HCT116 (cell line): ENCODE measurements at regions not wholly inside any gene's neighbourhood (a gene's known extent, or its start where the extent isn't known, plus 50 kb on each side); places are given as distances from the start of the nearest gene placed in this dataset.

Experiments
- ATAC-seq: fragments of 200-7000 bp; cut with Tn5 transposase; 2 replicates; pipeline ENCODE4 v1.9.1; 2020; ENCODE audit warnings: mild to moderate bottlenecking, moderate library complexity
- BruUV-seq: library from RNA; stranded (reverse); fragments of 400-500 nt; replicated peaks from 2 replicates; lab custom pipeline; 2021; lab: Mats Ljungman, UMichigan
- CTCF ChIA-PET: fragments of 300-600 bp; sonication (Branson Sonifier 250); formaldehyde crosslinking; loops from one replicate; lab custom pipeline; 2021; ENCODE audit warnings: antibody characterized with exemption; lab: Charles Lee
- POLR2A ChIA-PET: fragments of 300-600, 350-600 bp; sonication (Branson Sonifier 250); formaldehyde crosslinking; loops from one replicate; lab custom pipeline; 2021; ENCODE audit warnings: antibody characterized with exemption; lab: Charles Lee
- RAD21 ChIA-PET, 2 experiments: fragments of 300-600 bp; sonication (Branson Sonifier 250); formaldehyde crosslinking; loops; one replicate each; lab custom pipeline; 2023; ENCODE audit warnings: low total read pairs in 2 of 2; ENCODE audit not compliant: uncharacterized antibody in 2 of 2, unreplicated experiment in 2 of 2, low non-redundant PET in 1 of 2; lab: Charles Lee
- DNase-seq: peaks from one replicate; pipeline ENCODE4 v3.0.0-alpha.2; 2010; ENCODE audit warnings: low read depth, low spot score
- H2AFZ ChIP-seq: fragments of 200-600 bp; shearing (Covaris generic), sonication (generic); 2 replicates; pipeline ENCODE4 v1.6.1; 2017; ENCODE audit warnings: low read depth, mixed run types, mixed read lengths, antibody characterized with exemption, low read length; ENCODE audit not compliant: poor library complexity, severe bottlenecking
- H3K27ac ChIP-seq: 2 replicates; pipeline ENCODE4 v1.5.1; 2012; ENCODE audit warnings: low read depth, low read length
- H3K27me3 ChIP-seq: fragments of 200-600 bp; sonication (generic); 2 replicates; pipeline ENCODE4 v1.6.1; 2016; ENCODE audit warnings: mixed run types, low read length, mixed read lengths; ENCODE audit not compliant: insufficient read depth
- H3K36me3 ChIP-seq, 2 experiments: fragments of 200-500 bp in 1 of 2; fragments of 200-600 bp in 1 of 2; sonication (Bioruptor generic) in 1 of 2; sonication (generic) in 1 of 2; 2 replicates each; pipeline versions ENCODE4 v1.5.1 to v1.6.1; 2014 to 2016; ENCODE audit warnings: low read length in 2 of 2, inconsistent platforms in 1 of 2, mixed read lengths in 1 of 2, mixed run types in 1 of 2; ENCODE audit not compliant: insufficient read depth in 2 of 2, control insufficient read depth in 1 of 2
- H3K4me1 ChIP-seq, 2 experiments: fragments of 200-600 bp in 1 of 2; sonication (generic) in 1 of 2; 2 replicates each; pipeline versions ENCODE4 v1.5.1 to v1.6.1; 2012 to 2017; ENCODE audit warnings: low read length in 2 of 2, inconsistent platforms in 1 of 2, mild to moderate bottlenecking in 1 of 2, mixed read lengths in 1 of 2, mixed run types in 1 of 2, moderate library complexity in 1 of 2; ENCODE audit not compliant: insufficient read depth in 2 of 2, control insufficient read depth in 1 of 2
- H3K4me2 ChIP-seq: fragments of 200-600 bp; sonication (generic); 2 replicates; pipeline ENCODE4 v1.6.1; 2017; ENCODE audit warnings: mixed run types, low read length, mixed read lengths
- H3K4me3 ChIP-seq, 2 experiments: fragments of 200-600 bp in 1 of 2; sonication (generic) in 1 of 2; replicated peaks in 1 of 2; 2 replicates each; pipeline ENCODE4 v1.5.1; 2011 to 2016; ENCODE audit warnings: low read length in 2 of 2, control low read depth in 1 of 2, low read depth in 1 of 2, mild to moderate bottlenecking in 1 of 2, mixed read lengths in 1 of 2, mixed run types in 1 of 2
- H3K79me2 ChIP-seq: fragments of 200-600 bp; sonication (generic); 2 replicates; pipeline ENCODE4 v1.6.1; 2017; ENCODE audit warnings: mild to moderate bottlenecking, mixed run types, low read length, moderate library complexity, mixed read lengths; ENCODE audit not compliant: insufficient read depth
- H3K9ac ChIP-seq: fragments of 200-600 bp; sonication (generic); 2 replicates; pipeline ENCODE4 v1.6.1; 2016; ENCODE audit warnings: low read length, mixed read lengths
- H3K9me2 ChIP-seq: fragments of 200-600 bp; sonication (generic), shearing (Covaris generic); 2 replicates; pipeline ENCODE4 v1.6.1; 2017; ENCODE audit warnings: mixed run types, mild to moderate bottlenecking, moderate library complexity; ENCODE audit not compliant: insufficient read depth
- H3K9me3 ChIP-seq, 2 experiments: fragments of 200-500 bp in 1 of 2; fragments of 200-600 bp in 1 of 2; sonication (Bioruptor generic) in 1 of 2; sonication (generic) in 1 of 2; 2 replicates each; pipeline ENCODE4 v1.6.1; 2014 to 2017; ENCODE audit warnings: low read length in 2 of 2, mixed read lengths in 2 of 2, inconsistent platforms in 1 of 2, low read depth in 1 of 2, mild to moderate bottlenecking in 1 of 2, mixed run types in 1 of 2, moderate library complexity in 1 of 2; ENCODE audit not compliant: control insufficient read depth in 1 of 2, insufficient read depth in 1 of 2
- H4K20me1 ChIP-seq: fragments of 200-600 bp; sonication (generic), shearing (Covaris generic); 2 replicates; pipeline ENCODE4 v1.6.1; 2017; ENCODE audit warnings: mixed run types, mild to moderate bottlenecking, moderate library complexity; ENCODE audit not compliant: insufficient read depth
- CBX3 ChIP-seq: IDR thresholded peaks from 2 replicates; pipeline ENCODE4 v1.6.1; 2012; ENCODE audit warnings: low read depth
- CEBPB ChIP-seq: IDR thresholded peaks from 2 replicates; pipeline ENCODE4 v1.6.1; 2012; ENCODE audit warnings: low read depth
- EGR1 ChIP-seq: IDR thresholded peaks from 2 replicates; pipeline ENCODE4 v1.6.1; 2012; ENCODE audit warnings: low read depth
- ELF1 ChIP-seq: IDR thresholded peaks from 2 replicates; pipeline ENCODE4 v1.6.1; 2012; ENCODE audit warnings: low read depth, borderline replicate concordance
- EZH2 ChIP-seq: fragments of 200-600 bp; sonication (generic); IDR thresholded peaks from 2 replicates; pipeline ENCODE4 v1.6.1; 2017; ENCODE audit warnings: antibody characterized with exemption, mixed run types
- EZH2phosphoT487 ChIP-seq: fragments of 200-600 bp; IDR thresholded peaks from 2 replicates; pipeline ENCODE4 v1.6.1; 2018; ENCODE audit warnings: antibody characterized with exemption, borderline replicate concordance
- FOSL1 ChIP-seq: IDR thresholded peaks from 2 replicates; pipeline ENCODE4 v1.6.1; 2012; ENCODE audit warnings: low read depth
- JUND ChIP-seq: IDR thresholded peaks from 2 replicates; pipeline ENCODE4 v1.6.1; 2012
- POLR2A ChIP-seq: IDR thresholded peaks from 2 replicates; pipeline ENCODE4 v1.7.0; 2011; ENCODE audit warnings: borderline replicate concordance; ENCODE audit not compliant: insufficient read depth, insufficient read length; ENCODE audit errors: extremely low read depth
- SP1 ChIP-seq: IDR thresholded peaks from 2 replicates; pipeline ENCODE4 v1.6.1; 2012; ENCODE audit warnings: low read depth
- SRF ChIP-seq: IDR thresholded peaks from 2 replicates; pipeline ENCODE4 v1.6.1; 2012; ENCODE audit warnings: low read depth
- TCF7L2 ChIP-seq: IDR thresholded peaks from 2 replicates; pipeline ENCODE4 v1.7.0; 2011; ENCODE audit warnings: borderline replicate concordance, inconsistent platforms; ENCODE audit not compliant: insufficient read depth, insufficient read length; ENCODE audit errors: extremely low read depth
- YY1 ChIP-seq: IDR thresholded peaks from 2 replicates; pipeline ENCODE4 v1.6.1; 2011; ENCODE audit warnings: low read length, low read depth, moderate library complexity, mild to moderate bottlenecking; ENCODE audit not compliant: insufficient replicate concordance; ENCODE audit errors: extremely low read depth
- ZNF274 ChIP-seq: fragments of 200-500 bp; sonication (Bioruptor generic); IDR thresholded peaks from 2 replicates; pipeline ENCODE4 v1.6.1; 2014; ENCODE audit warnings: mild to moderate bottlenecking, low read depth, low read length, inconsistent platforms
- intact Hi-C: fragments of 100-400 bp; cut with micrococcal nuclease; formaldehyde crosslinking; loops from 2 replicates; pipeline ENCODE4 v1.10.0; 2022
- TF ChIP-seq, protein P1 (sequence below): IDR thresholded peaks from 2 replicates; pipeline ENCODE4 v1.6.1; 2012
- TF ChIP-seq, protein P2 (sequence below): IDR thresholded peaks from 2 replicates; pipeline ENCODE4 v1.6.1; 2012
- TF ChIP-seq, protein P3 (sequence below), 3 experiments: fragments of 200-600 bp in 1 of 3; sonication (generic) in 1 of 3; IDR thresholded peaks in 2 of 3; conservative IDR thresholded peaks in 1 of 3; 2 replicates each; pipeline ENCODE4 v1.5.1; 2012 to 2017; ENCODE audit warnings: low read depth in 2 of 3, low read length in 2 of 3, antibody characterized with exemption in 1 of 3, borderline replicate concordance in 1 of 3, control low read depth in 1 of 3, mild to moderate bottlenecking in 1 of 3, mixed read lengths in 1 of 3, mixed run types in 1 of 3, moderate library complexity in 1 of 3; ENCODE audit not compliant: insufficient read depth in 1 of 3
- TF ChIP-seq, protein P4 (sequence below): IDR thresholded peaks from 2 replicates; pipeline ENCODE4 v1.6.1; 2011; ENCODE audit warnings: mild to moderate bottlenecking, low read length, moderate library complexity; ENCODE audit not compliant: insufficient replicate concordance; ENCODE audit errors: extremely low read depth

DNA sequence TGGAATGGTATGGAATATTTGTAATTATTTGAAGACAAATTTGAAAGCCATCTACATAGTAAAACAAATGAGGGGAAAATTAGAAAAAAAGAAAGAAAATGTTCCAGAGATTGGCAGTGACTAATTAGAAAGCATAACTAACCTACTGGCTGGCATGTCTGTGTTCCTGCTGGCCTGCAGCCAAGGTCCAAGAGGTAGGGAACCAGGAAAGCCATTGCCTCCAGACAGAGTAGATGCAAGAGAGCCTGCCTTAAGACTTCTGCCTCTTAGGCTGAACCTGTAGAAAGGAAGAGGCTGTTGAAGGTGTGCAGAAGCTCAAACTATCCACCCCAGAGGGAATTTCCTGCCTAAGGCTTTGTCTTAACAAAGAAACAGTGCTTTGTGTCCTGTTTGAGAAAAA lies 982.0 kb downstream of the SORCS1 start:
- intact Hi-C loops = no loop called here
- H3K27me3 ChIP-seq = no peaks in the 10 kb centered on the region
- no peak overlapping the region for H3K27ac ChIP-seq
- H3K79me2 ChIP-seq = no peaks in the 10 kb centered on the region
- H3K9me2 ChIP-seq = no peaks in the 10 kb centered on the region
- no peak overlapping the region for H3K4me3 ChIP-seq
- no peaks in the 10 kb centered on the region for H3K36me3 ChIP-seq
- H3K4me2 ChIP-seq = no peak overlapping the region
- RAD21 ChIA-PET = no interaction called here
- TF ChIP-seq EZH2 (no peak), JUND (no peak), TCF7L2 (no peak), ELF1 (no peak), SRF (no peak), EGR1 (no peak), FOSL1 (no peak), ZNF274 (no peak)
- TF ChIP-seq, protein P1, sequence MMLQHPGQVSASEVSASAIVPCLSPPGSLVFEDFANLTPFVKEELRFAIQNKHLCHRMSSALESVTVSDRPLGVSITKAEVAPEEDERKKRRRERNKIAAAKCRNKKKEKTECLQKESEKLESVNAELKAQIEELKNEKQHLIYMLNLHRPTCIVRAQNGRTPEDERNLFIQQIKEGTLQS = no peak
- TF ChIP-seq, protein P2, sequence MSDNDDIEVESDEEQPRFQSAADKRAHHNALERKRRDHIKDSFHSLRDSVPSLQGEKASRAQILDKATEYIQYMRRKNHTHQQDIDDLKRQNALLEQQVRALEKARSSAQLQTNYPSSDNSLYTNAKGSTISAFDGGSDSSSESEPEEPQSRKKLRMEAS = no peak
- H3K9ac ChIP-seq = no peak overlapping the region
- H2AFZ ChIP-seq = no peak overlapping the region
- CTCF ChIA-PET = no interaction called here
- no peaks in the 10 kb centered on the region for H3K4me1 ChIP-seq
- BruUV-seq = no TSS peak
- DNase-seq (no peak), ATAC-seq (no peak)
- H4K20me1 ChIP-seq = no peaks in the 10 kb centered on the region
- POLR2A ChIA-PET = no interaction called here
- peaks cover 18 to 31% of the 10 kb centered on the region in 2 experiments; a peak in 2 of 4 replicates for H3K9me3 ChIP-seq

DNA sequence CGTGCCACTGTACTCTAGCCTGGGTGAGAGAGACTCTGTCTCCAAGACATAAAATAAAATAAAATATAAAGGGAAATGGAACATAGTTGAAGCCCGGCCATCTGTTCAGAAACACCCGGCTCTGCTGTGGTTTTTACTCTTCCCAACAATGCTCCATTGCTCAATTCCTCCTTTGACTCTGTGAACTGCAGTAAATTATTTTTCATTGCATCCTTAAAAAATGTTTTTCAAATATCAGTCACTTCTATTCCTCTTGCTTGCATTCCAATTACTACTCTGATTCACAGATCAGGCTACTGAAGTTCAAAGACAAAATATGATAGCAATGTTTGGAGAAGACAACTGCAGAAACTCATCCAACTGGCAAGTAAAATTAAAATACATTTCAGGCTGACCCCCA lies 983.0 kb downstream of the SORCS1 start:
- BruUV-seq = no TSS peak
- Histone ChIP-seq H3K79me2 (no peaks in the 10 kb centered on the region), H3K4me1 (no peaks in the 10 kb centered on the region), H3K9ac (no peak overlapping the region), H3K27ac (no peak overlapping the region), H3K9me2 (no peaks in the 10 kb centered on the region), H3K27me3 (no peaks in the 10 kb centered on the region), H3K4me3 (no peak overlapping the region), H3K36me3 (no peaks in the 10 kb centered on the region), H3K4me2 (no peak overlapping the region), H2AFZ (no peak overlapping the region), H3K9me3 (peaks cover 17 to 31% of the 10 kb centered on the region in 2 experiments; a peak in 2 of 4 replicates), H4K20me1 (no peaks in the 10 kb centered on the region)
- intact Hi-C loops = no loop called here
- CTCF ChIA-PET = no interaction called here
- DNase-seq (no peak), ATAC-seq (no peak)
- POLR2A ChIA-PET = no interaction called here
- RAD21 ChIA-PET = no interaction called here
- TF ChIP-seq, protein P3, sequence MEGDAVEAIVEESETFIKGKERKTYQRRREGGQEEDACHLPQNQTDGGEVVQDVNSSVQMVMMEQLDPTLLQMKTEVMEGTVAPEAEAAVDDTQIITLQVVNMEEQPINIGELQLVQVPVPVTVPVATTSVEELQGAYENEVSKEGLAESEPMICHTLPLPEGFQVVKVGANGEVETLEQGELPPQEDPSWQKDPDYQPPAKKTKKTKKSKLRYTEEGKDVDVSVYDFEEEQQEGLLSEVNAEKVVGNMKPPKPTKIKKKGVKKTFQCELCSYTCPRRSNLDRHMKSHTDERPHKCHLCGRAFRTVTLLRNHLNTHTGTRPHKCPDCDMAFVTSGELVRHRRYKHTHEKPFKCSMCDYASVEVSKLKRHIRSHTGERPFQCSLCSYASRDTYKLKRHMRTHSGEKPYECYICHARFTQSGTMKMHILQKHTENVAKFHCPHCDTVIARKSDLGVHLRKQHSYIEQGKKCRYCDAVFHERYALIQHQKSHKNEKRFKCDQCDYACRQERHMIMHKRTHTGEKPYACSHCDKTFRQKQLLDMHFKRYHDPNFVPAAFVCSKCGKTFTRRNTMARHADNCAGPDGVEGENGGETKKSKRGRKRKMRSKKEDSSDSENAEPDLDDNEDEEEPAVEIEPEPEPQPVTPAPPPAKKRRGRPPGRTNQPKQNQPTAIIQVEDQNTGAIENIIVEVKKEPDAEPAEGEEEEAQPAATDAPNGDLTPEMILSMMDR (IDR thresholded peaks at IDR 0.05 in 2 of 3, conservative IDR thresholded peaks at IDR 0.05 in 1 of 3; ENCODE audit: borderline replicate concordance in 1 of 3, insufficient read depth in 1 of 3, low read depth in 2 of 3, low read length in 2 of 3) = no peak
- TF ChIP-seq, protein P4, sequence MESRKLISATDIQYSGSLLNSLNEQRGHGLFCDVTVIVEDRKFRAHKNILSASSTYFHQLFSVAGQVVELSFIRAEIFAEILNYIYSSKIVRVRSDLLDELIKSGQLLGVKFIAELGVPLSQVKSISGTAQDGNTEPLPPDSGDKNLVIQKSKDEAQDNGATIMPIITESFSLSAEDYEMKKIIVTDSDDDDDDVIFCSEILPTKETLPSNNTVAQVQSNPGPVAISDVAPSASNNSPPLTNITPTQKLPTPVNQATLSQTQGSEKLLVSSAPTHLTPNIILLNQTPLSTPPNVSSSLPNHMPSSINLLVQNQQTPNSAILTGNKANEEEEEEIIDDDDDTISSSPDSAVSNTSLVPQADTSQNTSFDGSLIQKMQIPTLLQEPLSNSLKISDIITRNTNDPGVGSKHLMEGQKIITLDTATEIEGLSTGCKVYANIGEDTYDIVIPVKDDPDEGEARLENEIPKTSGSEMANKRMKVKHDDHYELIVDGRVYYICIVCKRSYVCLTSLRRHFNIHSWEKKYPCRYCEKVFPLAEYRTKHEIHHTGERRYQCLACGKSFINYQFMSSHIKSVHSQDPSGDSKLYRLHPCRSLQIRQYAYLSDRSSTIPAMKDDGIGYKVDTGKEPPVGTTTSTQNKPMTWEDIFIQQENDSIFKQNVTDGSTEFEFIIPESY = no peak
- TF ChIP-seq YY1 (no peak), TCF7L2 (no peak), EZH2 (no peak), EZH2phosphoT487 (no peak), CEBPB (no peak), ZNF274 (no peak), POLR2A (no peak), FOSL1 (no peak), EGR1 (no peak), SP1 (no peak), CBX3 (no peak)
